NOMO-1 (cell line): ENCODE measurements at regions not wholly inside any gene's neighbourhood (a gene's known extent, or its start where the extent isn't known, plus 50 kb on each side); places are given as distances from the start of the nearest gene placed in this dataset.

Experiments
- DNase-seq, 2 experiments: peaks; one replicate each; lab custom pipeline; 2025; ENCODE audit not compliant: unreplicated experiment in 2 of 2; lab: John Stamatoyannopoulos, UW

DNA sequence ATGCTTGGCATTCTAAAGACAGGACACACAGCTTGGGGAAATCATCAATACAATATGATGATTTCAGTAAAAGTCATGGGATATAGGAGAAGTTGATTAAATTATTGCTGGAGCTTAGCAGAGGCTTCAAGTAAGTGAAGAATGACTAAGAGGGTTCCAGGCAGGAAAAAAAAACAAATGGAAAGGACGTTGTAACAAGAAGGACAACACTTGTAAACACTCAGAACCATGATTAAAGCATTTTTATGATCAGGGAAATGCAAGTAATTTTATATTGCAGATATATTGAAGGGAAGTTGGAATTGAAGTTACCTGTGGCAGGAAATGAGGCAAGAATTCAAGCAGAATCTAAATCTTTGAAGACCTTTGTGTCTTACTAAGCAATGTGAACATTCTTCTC is 602.7 kb upstream of the NEGR1 start:
- DNase-seq: no peak

DNA sequence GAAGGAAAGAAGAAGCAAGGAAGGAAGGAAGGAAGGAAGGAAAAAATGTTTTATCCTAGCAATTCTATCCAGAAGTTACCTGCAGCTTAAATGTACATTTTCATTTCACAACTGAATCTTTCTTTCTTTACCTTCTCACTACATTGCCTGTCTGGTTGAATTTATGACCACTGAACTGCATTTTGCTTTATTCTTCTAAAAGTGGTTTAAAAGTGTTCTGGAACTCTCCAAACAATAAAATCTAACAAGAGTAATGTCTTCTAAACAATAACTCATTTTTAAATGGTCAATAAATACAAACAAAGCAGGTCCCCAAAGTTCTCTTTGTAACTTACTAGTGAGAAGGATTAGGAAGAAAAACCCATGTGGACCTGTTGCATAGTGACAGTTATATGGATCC is 587.5 kb upstream of the NEGR1 start:
- no peak for DNase-seq

DNA sequence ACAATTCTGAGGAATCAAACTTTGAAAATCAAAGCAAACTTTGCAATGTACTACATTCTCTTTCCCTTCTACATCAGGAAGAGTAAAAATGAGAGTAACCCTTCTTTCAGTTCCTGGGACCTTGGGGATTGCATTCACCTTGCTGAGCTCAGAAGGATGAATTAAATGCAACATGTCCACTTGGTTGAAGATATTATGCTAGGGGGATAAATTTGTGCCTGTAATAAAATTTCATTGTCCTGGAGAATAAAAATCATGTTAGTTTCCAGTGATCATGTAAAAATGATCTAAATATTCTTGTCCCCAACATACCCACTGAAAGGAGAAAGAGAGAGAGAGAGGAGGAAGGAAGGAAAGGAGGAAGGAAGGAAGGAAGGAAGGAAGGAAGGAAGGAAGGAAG is 587.1 kb upstream of the NEGR1 start:
- DNase-seq: no peak

DNA sequence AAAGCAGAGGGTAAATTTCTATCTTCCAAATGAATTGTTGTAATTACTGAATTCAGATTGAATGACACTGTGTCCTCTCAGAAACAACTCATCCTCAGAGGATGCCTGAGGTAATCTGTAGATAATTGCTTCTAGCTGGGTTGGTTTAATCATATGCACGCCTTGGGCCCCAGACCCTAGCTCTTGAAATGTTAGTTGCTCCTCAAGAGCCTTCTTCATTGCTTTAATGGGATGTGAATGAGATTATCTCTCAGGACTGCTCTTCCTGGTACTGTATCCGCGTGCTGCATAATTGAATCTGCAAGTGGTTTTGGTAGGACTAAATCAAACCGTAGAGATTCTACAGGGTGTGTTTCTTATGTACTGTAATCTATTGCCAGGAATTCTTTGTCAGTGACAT is 569.3 kb upstream of the NEGR1 start:
- DNase-seq: no peak

DNA sequence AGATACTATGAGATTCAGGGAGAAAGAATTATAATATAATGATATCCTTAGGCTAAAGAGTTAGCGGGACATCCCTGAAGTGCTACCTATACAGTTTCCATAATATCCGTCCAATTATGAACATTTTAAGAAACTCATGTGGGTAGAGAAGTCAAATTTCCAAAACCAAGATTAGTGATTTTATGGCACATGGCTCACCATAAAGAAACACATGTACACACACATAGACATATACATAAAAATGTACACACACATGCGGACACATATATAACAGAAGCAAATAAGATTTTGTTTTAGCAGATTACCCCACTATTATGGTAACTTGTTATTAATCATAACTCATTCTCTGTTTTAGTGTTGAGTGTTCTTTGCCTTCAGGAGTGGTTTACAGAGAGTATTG is 566.7 kb upstream of the NEGR1 start:
- DNase-seq: no peak

DNA sequence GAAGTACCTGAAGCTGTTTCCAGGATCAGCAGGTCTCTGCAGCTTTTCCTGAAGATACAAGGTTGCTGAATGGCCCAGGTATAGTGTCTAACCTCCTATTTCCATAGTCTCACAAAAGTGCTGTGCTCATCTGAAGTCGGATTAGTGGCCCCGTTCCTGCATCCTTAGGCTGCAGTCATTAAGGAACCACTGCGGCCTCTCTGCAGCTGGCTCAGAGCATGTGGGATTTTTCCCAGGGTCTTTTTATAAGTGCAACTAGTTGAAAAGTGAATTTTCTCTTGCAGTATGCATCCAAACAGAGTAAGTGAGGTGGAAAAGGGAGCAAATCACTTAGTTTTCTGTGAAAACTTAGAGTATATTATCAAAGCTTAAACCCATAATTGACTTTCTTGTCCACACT is 565.3 kb upstream of the NEGR1 start:
- DNase-seq: no peak

DNA sequence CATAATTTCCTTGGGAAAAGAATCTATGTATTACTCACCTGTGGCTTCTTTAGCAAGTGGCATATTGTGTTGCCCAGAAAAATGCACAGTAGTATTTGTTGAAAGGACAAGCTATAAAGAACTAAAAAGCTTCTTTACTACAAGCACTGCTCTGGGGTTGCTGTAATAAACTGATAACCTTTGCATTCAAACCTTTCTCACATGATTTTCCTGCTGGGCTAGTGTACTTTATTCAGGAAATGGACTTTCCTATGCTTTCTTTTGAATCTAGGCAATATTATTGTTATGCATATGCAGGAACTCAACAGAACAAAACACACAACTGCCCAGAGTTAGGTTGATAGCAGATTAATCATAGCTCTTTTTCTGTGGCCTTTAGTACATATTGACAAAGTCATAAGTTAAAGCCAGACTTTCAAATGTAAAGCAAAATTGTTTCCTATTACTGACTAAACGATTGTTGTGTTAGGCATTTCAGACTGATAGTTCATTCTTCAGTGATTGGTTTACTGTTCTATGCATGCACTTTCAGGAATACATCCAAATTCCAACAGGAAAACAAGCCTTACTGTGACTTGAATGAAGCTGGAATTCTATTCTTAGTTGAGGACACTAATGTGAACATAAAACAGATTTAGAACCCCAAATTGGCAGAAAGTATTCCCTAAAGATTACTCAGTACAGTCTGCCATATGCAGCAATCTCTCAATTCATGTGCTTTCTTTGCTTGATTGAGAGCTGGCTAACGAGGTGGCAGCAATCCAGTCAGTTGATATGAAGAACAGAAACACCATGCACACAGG is 564.3 kb upstream of the NEGR1 start:
- DNase-seq: no peak

DNA sequence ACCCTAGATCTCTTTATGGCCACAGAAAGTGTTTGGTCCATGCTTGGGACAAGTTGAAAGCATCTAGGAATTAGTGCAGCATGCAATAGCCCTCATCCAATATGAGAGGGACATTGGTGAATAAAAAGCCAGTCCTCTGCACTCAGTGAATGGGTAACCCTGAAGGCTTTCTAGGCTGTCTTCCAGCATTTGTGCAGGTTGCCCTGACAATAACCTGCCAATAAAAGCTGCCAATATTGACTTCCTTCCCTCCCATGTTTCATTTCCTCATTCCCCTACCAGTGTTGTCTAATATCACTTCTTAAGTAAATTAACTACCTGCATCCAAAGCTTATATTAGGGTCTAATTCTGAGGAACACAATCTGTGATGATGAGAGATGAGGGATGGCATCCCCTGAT is 563.6 kb upstream of the NEGR1 start:
- peak; percentile 6 to 65 for DNase-seq

DNA sequence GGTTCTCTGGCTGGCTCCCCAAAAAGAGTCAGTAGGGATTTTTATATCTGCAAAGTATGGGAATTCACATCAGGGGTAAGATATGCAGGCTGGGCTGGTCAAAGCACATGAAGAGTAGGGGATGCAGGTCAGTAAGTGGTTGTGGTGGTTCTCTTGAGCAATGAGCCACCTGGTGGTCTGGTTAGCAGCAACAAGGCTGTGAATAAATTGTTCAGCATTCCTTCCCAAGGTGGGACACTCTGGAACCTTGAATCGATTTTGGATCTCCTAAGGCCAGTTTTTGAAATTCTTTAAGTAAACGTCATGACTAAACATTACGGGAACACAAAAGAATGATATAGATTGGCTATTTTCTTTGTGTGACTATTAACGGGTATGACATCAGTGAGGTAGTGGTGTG is 563.0 kb upstream of the NEGR1 start:
- no peak for DNase-seq

DNA sequence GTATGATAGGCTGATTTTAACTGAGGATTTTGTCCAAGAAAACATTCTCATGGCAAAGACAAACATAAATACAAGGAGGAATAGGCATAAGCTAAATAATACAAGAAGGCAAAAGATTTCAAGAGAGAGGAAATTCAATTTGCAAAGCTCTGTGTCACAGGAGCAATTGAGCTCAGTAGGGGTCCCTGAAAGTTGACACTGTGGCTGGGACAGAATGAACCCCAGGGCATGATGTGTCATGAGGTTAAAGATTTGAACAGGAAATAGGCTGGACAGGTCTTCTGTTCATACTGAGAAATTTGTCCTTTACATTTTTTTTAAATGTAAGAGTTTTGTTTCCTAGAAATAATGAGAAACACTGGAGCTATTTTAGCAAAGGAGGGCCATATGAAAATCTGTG is 555.4 kb upstream of the NEGR1 start:
- DNase-seq: no peak

DNA sequence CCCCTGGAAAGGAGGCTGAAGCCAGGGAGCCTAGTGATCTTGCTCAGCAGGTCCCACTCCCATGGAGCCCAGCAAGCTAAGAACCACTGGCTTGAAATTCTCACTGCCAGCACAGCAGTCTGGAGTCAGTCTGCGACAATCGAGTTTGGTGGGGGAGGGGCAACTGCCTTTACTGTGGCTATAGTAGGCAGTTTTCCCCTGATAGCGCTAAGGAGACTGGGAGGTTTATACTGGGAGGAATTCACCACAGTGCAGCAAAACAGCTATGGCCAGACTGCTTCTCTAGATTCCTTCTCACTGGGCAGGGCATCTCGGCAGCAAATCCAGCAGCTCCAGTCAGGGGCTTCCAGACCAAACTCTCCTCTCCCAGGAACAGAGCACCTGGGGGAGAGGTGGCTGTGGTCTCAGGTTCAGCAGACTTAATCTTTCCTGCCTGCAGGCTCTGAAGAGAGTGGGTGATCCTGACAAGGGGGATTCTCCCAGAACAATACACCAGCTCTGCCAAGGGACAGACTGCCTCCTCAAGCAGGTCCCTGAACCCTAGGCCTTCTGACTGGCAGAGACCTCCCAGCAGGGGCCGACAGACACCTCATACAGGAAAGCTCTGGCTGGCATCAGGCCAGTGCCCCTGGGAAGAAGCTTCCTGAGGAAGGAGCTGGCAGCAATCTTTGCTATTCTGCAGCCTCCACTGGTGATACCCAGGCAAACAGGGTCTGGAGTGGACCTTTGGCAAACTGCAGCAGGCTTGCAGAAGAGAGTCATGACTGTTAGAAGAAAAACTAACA is 548.5 kb upstream of the NEGR1 start:
- DNase-seq: no peak

DNA sequence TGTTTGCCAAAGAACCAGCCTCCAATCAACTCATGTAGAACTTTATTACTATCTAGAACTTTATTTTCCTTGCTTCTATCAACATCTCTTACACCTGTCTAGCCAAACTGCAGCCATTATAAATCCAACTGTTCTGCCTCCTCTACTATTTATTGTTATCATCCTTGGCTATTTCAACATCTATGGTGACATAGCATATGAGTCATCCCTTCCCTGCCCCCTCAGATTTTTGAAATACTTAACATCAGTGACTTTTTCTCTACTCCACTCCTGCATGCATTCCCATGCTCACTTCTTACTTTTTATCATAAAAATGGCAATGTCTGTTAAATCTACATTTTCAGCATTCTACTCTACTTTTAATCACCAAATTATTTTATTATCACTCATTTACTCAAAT is 544.9 kb upstream of the NEGR1 start:
- peak in 1 of 2 experiments; percentile 23 for DNase-seq

DNA sequence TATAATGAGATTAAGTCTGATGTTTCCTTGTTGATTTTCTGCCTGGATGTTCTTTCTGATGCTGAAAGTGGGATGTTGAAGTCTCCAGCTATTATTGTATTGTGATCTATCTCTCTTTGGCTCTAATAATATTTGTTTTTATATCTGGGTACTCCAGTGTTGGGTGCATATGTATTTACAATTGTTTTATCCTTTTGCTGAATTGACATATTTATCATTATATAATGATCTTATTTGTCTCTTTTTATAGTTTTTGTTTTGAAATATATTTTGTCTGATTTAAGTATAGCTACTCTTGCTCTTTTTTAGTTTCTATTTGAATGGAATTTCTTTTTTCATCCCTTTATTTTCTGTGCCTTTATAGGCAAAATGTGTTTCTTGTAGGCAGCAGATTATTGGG is 522.2 kb upstream of the NEGR1 start:
- no peak for DNase-seq

DNA sequence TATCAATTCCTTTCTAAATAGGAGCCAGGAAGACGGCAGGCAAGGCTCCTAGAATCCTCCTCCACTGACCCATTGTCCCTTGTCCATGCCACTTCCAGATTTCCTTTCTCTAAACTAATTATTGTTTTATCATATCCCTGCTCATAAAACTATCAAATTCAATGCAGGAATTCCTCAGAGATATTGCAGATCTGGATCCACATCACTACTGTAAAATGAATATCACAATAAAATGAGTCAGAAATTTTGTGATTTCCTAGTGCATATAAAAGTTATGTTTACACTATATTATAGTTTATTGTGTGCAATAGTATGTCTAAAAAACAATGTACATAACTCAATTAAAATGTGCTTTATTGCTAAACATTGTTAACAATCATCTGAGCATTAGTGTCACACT is 498.7 kb upstream of the NEGR1 start:
- DNase-seq: no peak

DNA sequence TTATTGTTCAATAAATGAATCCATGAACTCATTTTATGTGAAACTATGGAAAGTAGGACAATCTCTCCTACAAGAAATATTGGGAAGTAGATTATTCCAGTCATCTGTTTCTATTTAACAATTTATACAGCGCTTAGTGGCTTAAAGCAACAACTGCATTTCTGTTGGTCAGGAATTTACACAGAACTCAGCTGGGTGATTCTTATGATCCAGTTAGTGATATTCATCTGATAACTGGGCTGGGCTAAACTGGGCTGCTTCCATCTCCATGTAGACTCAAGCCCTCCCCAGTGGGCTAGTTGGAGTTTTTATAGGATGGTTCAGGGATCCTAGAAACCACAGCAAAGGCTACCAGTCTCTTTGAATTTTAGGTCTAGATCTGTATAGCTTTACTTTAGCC is 497.9 kb upstream of the NEGR1 start:
- DNase-seq: no peak

DNA sequence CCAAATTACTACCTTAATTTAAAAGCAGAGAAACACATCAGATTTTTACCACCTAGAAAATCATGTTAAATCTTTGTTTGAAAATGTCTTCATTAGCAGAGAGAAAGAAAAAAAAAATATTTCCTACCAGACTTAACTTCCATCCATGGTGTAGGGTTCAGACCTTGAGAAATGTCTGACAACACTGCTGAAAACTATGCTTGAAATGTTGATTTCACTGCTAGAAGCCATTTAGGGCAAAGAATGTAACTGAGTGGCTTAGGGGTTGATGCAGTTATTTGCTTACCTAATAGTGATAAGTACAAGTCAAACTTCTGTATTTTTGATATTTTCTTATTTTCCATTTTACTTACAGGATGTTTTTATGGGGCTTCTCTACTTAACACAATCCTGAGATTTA is 495.6 kb upstream of the NEGR1 start:
- DNase-seq: no peak

DNA sequence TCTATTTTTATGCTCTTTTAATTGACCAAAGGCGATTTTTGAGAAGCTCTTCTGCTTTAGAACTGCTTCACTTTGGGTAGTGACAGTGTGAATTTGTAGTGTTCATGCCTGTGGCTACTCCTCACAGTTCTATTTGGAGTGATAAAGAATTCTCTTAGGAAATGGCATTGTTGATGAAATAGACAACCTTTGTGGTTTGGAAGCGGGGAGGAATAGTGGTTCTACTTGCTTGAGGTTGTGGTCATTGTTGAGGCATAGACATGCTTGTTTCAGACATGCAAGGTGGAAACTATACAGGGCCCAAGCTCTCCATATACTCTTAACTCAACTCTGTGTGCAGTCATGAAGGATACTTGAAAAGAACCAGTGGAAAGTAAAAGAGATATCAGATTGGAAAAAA is 481.1 kb upstream of the NEGR1 start:
- no peak for DNase-seq

DNA sequence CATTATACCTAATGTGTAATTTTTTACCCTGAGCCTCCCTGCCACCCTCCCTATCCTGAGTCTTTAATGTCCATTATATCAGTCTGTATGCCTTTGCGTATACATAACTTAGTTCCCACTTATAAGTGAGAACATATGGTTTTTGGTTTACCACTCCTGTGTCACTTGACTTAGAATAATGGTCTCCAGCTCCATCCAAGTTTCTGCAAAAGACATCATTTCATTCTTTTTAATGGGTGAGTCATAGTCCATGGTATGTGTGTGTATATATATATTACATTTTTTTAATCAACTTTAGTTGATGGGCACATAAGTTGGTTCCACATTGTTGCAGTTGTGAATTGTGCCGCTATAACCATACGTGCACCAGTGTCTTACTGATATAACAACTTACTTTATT is 477.1 kb upstream of the NEGR1 start:
- no peak for DNase-seq

DNA sequence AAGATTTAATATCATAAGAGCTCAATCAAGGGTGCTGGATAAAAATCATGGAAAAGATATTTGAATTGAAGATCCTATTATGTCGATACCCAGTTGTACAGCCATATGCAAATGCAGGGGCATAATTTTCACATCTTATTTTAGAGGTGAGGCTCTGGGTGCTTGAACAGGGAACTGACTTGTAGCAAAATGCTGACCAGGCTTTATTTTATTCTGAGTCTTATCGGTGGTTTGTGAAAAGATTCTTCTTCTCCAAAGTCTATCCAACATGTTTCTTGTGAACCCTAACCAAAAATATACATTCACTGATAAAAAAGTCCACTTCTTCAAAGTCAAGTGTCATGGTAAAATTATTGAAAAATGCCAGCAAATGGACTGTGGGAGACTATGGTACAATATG is 475.5 kb upstream of the NEGR1 start:
- DNase-seq: no peak

DNA sequence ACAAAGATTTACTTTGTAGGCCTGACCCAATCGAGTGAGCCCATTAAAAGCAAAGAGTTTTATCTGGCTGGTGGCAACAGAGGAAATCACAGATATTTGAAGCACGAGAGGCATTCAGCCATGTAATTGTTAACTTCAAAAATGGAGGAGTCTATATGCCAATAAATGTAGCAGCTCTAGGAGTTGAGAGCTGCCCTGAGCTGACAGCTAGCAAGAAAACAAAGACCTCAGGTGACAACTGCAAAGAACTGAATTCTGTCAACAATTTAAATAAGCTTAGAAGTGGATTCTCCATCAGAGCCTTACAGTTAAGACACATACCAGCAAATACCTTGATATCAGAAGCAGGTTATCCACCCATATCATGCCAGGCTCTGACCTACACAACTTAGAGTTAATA is 463.1 kb upstream of the NEGR1 start:
- DNase-seq: no peak

DNA sequence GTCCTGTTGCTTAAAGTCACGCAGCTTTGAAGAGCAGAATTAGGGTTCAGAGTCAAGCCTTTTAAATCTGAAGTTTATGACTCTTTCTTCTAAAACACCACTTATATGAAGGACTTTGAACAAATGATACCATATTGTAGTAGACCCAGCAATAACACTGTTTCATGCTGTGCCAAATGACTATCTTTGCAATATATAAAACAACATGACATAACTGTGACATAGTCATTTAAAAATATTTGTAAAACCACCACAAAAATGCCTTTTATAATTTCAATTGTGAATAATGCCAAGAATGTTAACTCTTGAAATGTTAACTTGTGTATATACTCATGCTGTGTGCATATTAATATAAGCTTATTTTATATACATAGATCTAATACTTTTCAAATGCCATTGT is 452.1 kb upstream of the NEGR1 start:
- no peak for DNase-seq
